GM18508 (cell line): ENCODE measurements at regions not wholly inside any gene's neighbourhood (a gene's known extent, or its start where the extent isn't known, plus 50 kb on each side); places are given as distances from the start of the nearest gene placed in this dataset.
A peak's percentile ranks its signal among the peaks of the same experiment; 100 is the strongest.

Source experiments
- ATAC-seq: cut with Tn5 transposase; IDR thresholded peaks from one replicate; pipeline ENCODE4 v1.9.1; 2021; ENCODE audit warnings: moderate number of reproducible peaks; ENCODE audit not compliant: insufficient read depth, unreplicated experiment

GRCh38 chr7:17150018-17150417, 148.4 kb upstream of the AHR start:
- ATAC-seq = peak; percentile 47

GRCh38 chr7:17152721-17153120, 145.7 kb upstream of the AHR start:
- peak; percentile 53 for ATAC-seq

DNA sequence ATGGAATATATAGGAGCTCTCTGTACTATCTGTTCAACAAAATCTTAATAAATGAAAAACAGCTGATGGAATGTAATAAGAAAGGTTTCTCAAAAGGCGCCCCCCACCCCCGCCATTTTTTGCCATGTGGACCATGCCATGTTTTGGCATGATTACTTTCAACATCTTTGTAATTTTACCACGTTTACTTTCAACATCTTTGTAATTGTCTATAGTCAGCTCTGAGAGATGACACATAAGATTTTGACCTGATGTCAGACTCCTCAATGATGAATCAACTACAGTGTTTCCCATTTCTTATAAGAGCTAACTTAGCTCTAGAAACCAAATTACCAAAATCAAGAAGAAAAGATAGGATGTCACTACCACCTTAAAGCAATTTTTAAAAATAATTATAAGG, 144.9 kb upstream of the AHR start:
- ATAC-seq = no peak

GRCh38 chr7:17155529-17155928, 142.9 kb upstream of the AHR start:
- no peak for ATAC-seq

DNA sequence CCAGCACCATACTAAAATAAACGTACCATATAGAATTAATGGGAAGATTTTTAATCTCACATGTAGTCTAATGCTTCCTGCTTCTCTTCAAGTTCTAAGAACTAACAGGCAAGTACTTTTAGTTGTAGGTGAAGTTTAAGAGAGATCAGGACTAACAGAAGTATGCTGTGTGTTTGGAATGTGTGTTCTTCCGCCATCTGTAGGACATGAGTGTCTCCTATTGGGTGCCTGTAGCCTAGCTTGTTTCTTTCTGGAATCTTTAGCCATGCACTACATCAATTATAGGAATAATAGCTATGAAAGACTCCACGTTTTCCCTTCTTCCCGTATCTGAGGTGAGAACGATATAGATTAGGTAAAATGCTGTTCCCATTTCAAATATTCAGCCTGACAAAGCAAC, 140.2 kb upstream of the AHR start:
- no peak for ATAC-seq

DNA sequence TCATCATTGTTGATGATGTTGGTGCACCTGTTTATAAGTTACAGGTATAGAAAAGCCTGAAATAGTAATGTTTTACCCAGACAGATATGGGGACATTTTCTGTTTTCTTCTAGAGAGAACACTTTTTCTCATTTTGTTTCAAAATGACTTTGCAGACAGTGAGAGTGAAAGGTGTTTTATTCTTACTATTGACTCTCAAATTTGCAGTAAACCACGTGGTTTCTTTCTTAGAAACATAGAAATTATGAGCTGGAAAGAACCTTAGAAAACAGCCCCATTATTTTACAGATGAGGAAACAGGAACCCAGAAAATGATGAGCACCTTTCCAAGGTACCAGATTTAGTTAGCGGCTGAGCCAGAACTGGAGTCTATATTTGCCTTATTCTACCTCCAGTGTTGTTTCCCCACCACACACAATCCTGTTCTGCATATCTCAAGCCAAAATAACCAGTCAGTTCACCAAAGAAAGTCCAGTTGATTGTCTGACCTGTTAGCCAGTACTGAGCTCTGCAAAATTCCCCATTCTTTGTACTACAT, 138.9 kb upstream of the AHR start:
- peak; percentile 81 for ATAC-seq

GRCh38 chr7:17166824-17167379, 131.6 kb upstream of the AHR start:
- ATAC-seq = no peak

DNA sequence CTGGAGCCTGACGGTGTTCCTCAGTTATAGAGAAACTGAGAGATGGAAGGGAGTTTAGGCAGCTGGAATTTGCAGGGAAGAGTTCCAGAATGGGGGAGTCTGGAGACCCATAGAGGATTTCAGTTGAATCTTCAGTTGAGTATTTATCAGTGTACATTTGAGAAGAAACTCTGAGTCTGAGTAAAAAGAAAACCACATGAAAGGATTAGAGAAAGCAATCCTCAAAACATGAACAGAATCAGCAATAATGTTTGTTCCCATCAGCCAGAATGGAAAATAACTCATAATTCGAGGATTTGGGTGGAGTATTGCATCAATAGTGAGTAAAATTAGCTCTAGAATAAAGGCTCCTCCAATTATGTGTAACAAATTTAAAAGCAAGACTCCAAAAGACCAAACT, 130.0 kb upstream of the AHR start:
- ATAC-seq = no peak

GRCh38 chr7:17171427-17171826, 127.0 kb upstream of the AHR start:
- no peak for ATAC-seq

- no peak for ATAC-seq
Measured at GRCh38 chr7:17176371-17177032, 122.0 kb upstream of the AHR start.

DNA sequence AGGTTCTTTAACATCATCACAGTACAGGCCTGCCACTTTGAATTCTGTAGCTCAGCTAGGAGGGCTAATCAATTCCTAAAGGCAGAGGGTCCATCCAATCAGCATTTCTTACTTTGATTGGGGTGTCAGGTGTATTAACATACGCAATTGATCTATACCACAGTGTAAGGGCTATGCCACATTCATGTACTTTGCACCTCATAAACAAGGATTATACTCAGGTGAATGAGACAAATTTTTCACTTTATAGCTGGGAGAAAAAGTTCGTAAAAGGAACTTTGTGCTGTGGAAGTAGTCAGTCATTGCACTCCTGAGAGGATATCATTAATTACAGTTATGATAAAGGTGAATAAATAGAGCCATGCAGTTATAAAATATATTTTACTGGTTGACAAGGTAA, 119.9 kb upstream of the AHR start:
- ATAC-seq = no peak

GRCh38 chr7:17181482-17181881, 117.0 kb upstream of the AHR start:
- no peak for ATAC-seq

GRCh38 chr7:17183630-17184328, 114.7 kb upstream of the AHR start:
- no peak for ATAC-seq

DNA sequence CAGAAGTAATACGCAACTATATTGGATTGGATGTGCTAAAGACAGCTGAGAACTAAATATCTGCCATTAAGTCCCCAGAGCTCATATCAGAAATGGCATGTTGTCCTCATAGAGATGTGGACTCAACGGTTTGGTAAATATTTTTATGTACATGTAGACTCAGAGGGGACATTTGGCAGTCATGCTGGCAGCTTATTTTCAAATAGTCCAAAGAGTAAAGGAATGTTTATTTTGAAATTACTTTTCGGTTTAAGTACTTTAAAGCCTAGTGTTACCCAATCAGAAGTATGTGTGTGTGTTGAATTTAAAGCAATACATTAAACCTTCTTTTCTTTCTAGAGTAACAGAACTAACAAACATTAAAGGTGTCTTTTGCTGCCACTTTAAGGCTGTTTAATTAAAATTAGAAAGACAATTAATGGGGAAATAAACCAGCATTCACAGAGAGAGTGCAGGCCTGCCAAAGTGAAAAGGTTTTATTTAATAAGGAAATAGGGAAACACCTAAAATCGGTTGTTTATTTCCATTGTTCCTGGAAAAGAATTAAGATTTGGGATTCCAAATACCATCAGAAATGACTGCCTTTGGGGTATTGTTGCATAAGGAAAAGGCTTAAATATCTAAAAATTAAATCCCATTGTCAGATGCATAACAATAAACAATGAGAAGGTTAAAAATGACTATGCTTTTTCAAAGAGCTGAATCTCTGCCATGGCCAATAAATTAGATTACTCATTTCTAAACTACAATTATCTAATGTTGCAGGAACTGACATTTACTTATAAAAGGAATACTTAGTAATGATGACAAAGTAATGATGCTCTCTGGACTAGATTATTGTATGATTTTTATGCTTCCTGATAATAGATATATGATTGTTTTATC, 113.4 kb upstream of the AHR start:
- ATAC-seq = peak; percentile 25

- peak; percentile 98 for ATAC-seq
Measured at GRCh38 chr7:17185690-17186070, 112.8 kb upstream of the AHR start.

GRCh38 chr7:17186745-17187530, 111.5 kb upstream of the AHR start:
- ATAC-seq = no peak

DNA sequence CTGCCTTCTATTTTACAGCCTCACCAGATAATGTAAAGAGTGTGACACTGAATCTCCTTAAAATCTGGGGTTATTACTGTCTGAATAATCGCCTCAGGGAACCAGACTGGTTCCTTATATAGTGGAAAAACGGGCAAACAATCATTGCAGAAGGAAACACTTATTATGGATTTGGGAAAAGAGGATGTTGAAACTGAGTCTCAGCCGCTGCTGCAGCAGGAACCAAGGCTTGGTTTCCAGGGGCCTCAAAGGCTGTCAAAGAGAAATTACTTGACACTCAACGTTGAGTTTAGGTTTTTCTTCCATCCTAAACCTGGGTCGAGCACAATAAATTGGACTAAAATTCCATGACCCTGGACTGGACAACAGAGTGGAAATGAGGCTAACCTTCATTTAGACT, 103.8 kb upstream of the AHR start:
- ATAC-seq = no peak

DNA sequence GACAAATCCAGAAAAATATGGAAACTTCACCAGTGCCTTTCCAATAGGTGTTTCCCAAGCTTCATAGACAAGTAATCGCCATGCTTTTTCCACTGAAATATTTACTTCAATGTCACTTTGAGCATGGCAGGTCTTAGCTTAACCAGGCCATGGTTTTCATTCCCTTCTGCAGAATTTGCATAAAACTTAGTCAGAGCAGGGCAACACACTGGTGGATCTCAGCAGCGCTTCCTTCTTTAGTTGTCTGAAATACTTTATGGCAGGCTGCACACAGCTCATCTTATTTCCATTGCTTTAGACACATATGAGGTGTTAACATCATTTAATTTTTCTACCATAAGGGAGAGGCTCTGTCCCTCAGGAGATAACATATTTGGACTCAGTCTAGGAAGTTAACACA, 102.9 kb upstream of the AHR start:
- ATAC-seq = peak; percentile 70

DNA sequence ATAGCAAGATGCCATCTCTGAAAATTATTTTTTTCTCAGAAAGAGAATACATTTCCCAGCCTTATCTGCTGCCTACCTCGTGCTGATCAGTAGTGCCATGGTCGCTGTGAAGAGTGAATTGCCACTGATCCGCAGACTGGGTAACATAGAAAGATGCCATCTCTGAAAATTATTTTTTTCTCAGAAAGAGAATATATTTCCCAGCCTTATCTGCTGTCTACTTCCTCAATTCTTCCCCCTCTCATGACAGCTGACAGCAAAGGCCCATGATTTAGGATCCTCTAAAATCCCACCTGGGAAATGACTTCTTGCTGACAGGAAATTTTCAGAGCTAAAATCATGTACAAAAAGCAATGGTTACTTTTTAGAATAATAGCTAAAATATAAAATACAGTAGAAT, 92.5 kb upstream of the AHR start:
- ATAC-seq = no peak

- ATAC-seq = peak; percentile 71
Measured at GRCh38 chr7:17206349-17206905, 92.0 kb upstream of the AHR start.
